ENCODE measurements at regions not wholly inside any gene's neighbourhood (a gene's known extent, or its start where the extent isn't known, plus 50 kb on each side); places are given as distances from the start of the nearest gene placed in this dataset.

DNA sequence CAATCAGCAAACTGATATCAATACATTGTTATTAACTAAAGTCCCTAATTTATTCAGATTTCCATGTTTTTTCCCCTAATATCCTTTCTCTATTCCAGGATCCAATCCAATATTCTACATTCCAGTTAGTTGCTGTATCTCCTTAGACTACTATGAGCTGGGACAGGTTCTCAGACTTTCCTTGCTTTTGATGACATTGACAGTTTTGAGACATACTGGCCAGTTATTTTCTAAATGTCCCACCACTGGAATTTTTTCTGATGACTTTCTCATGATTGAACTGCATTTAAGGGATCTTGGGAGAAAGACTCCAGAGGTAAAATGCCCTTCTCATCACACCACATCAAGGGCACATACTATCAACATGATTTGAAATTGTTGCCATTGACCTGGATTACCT is 177.1 kb upstream of the MAF start:
- H3K27ac Mint-ChIP-seq, result no peak overlapping the region
- ATAC-seq, result no peak

DNA sequence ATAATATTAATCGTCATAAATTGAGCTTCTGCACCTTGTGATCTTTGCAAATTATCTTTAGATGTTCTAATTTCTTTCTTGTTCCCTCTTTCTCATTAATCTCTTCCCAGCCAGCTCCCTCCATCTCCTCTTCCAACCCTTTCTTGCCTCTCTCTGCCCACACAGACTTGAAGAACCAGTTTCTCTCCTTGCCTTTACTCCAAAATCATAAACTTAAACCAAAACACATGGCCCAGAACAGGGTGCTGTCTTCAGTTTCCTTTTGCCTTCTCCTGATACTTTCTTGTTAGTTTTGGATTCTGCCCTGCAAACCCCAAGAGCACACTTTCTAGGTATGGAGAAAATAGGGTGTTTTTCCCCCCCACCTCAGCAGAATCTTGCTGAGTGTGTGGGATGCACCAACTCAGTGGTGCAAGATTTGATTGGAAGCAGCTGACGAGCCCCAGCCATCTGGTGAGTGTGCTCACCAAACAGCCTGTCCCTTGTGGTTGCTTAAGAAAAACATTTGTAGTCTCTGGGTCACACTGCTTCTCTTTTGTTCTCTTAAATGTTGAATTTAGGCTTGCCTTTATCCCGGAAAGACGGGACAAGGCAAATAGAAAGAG is 175.8 kb upstream of the MAF start:
- Mint-ChIP-seq H3K4me3 (no peak overlapping the region), H3K27ac (no peak overlapping the region), H3K9me3 (no peaks in the 10 kb centered on the region), H3K36me3 (no peaks in the 10 kb centered on the region), H3K4me1 (peaks cover 14% of the 10 kb centered on the region), H3K27me3 (ENCODE audit: low read depth) (no peaks in the 10 kb centered on the region)
- DNase-seq (ENCODE audit: low spot score), result no peak
- ATAC-seq, result peak; percentile 97
- ChIA-PET CTCF (no interaction called here), POLR2A (no interaction called here)
- TF ChIP-seq JAZF1 (CRISPR knock-in tag; IDR thresholded peaks at IDR 0.05), result no peak
- no peak for TF ChIP-seq GABPB1 (CRISPR knock-in tag; IDR thresholded peaks at IDR 0.05)
- no peak for TF ChIP-seq TCF7 (CRISPR knock-in tag; IDR thresholded peaks at IDR 0.05; ENCODE audit: low read depth)
- no peak for TF ChIP-seq IRF2 (CRISPR knock-in tag; IDR thresholded peaks at IDR 0.05; ENCODE audit: borderline replicate concordance, low read depth)
- TF ChIP-seq ZNF219 (CRISPR knock-in tag; IDR thresholded peaks at IDR 0.05; ENCODE audit: borderline replicate concordance), result no peak
- TF ChIP-seq FOXK1 (CRISPR knock-in tag; IDR thresholded peaks at IDR 0.05), result no peak
- TF ChIP-seq EMX1 (CRISPR knock-in tag; IDR thresholded peaks at IDR 0.05), result no peak
- TF ChIP-seq, protein P1, sequence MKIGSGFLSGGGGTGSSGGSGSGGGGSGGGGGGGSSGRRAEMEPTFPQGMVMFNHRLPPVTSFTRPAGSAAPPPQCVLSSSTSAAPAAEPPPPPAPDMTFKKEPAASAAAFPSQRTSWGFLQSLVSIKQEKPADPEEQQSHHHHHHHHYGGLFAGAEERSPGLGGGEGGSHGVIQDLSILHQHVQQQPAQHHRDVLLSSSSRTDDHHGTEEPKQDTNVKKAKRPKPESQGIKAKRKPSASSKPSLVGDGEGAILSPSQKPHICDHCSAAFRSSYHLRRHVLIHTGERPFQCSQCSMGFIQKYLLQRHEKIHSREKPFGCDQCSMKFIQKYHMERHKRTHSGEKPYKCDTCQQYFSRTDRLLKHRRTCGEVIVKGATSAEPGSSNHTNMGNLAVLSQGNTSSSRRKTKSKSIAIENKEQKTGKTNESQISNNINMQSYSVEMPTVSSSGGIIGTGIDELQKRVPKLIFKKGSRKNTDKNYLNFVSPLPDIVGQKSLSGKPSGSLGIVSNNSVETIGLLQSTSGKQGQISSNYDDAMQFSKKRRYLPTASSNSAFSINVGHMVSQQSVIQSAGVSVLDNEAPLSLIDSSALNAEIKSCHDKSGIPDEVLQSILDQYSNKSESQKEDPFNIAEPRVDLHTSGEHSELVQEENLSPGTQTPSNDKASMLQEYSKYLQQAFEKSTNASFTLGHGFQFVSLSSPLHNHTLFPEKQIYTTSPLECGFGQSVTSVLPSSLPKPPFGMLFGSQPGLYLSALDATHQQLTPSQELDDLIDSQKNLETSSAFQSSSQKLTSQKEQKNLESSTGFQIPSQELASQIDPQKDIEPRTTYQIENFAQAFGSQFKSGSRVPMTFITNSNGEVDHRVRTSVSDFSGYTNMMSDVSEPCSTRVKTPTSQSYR (CRISPR knock-in tag; IDR thresholded peaks at IDR 0.05), result no peak
- TF ChIP-seq, protein P2, sequence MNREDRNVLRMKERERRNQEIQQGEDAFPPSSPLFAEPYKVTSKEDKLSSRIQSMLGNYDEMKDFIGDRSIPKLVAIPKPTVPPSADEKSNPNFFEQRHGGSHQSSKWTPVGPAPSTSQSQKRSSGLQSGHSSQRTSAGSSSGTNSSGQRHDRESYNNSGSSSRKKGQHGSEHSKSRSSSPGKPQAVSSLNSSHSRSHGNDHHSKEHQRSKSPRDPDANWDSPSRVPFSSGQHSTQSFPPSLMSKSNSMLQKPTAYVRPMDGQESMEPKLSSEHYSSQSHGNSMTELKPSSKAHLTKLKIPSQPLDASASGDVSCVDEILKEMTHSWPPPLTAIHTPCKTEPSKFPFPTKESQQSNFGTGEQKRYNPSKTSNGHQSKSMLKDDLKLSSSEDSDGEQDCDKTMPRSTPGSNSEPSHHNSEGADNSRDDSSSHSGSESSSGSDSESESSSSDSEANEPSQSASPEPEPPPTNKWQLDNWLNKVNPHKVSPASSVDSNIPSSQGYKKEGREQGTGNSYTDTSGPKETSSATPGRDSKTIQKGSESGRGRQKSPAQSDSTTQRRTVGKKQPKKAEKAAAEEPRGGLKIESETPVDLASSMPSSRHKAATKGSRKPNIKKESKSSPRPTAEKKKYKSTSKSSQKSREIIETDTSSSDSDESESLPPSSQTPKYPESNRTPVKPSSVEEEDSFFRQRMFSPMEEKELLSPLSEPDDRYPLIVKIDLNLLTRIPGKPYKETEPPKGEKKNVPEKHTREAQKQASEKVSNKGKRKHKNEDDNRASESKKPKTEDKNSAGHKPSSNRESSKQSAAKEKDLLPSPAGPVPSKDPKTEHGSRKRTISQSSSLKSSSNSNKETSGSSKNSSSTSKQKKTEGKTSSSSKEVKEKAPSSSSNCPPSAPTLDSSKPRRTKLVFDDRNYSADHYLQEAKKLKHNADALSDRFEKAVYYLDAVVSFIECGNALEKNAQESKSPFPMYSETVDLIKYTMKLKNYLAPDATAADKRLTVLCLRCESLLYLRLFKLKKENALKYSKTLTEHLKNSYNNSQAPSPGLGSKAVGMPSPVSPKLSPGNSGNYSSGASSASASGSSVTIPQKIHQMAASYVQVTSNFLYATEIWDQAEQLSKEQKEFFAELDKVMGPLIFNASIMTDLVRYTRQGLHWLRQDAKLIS (CRISPR knock-in tag; IDR thresholded peaks at IDR 0.05; ENCODE audit: borderline replicate concordance), result no peak
- no peak for TF ChIP-seq MYBL2 (CRISPR knock-in tag; IDR thresholded peaks at IDR 0.05)

More for the DNA sequence above, 177.1 kb upstream of the MAF start:
- Mint-ChIP-seq H3K4me1 (peaks cover 14% of the 10 kb centered on the region), H3K36me3 (no peaks in the 10 kb centered on the region), H3K4me3 (no peak overlapping the region), H3K27me3 (ENCODE audit: low read depth) (no peaks in the 10 kb centered on the region), H3K9me3 (no peaks in the 10 kb centered on the region)
- ChIA-PET POLR2A (no interaction called here), CTCF (no interaction called here)
- TF ChIP-seq FOXJ3 (CRISPR knock-in tag; IDR thresholded peaks at IDR 0.05; ENCODE audit: borderline replicate concordance) (no peak), NFYB (CRISPR knock-in tag; conservative IDR thresholded peaks at IDR 0.05; ENCODE audit: low read depth) (no peak), PRRX2 (CRISPR knock-in tag; IDR thresholded peaks at IDR 0.05) (no peak), ZNF121 (CRISPR knock-in tag; IDR thresholded peaks at IDR 0.05) (no peak), TEAD4 (CRISPR knock-in tag; IDR thresholded peaks at IDR 0.05) (no peak), SOX15 (CRISPR knock-in tag; IDR thresholded peaks at IDR 0.05) (no peak), ZNF317 (CRISPR knock-in tag; IDR thresholded peaks at IDR 0.05; ENCODE audit: borderline replicate concordance, low read depth) (no peak), ZNF396 (CRISPR knock-in tag; IDR thresholded peaks at IDR 0.05; ENCODE audit: borderline replicate concordance) (no peak), TEAD1 (CRISPR knock-in tag; IDR thresholded peaks at IDR 0.05) (no peak)
- TF ChIP-seq, protein P3, sequence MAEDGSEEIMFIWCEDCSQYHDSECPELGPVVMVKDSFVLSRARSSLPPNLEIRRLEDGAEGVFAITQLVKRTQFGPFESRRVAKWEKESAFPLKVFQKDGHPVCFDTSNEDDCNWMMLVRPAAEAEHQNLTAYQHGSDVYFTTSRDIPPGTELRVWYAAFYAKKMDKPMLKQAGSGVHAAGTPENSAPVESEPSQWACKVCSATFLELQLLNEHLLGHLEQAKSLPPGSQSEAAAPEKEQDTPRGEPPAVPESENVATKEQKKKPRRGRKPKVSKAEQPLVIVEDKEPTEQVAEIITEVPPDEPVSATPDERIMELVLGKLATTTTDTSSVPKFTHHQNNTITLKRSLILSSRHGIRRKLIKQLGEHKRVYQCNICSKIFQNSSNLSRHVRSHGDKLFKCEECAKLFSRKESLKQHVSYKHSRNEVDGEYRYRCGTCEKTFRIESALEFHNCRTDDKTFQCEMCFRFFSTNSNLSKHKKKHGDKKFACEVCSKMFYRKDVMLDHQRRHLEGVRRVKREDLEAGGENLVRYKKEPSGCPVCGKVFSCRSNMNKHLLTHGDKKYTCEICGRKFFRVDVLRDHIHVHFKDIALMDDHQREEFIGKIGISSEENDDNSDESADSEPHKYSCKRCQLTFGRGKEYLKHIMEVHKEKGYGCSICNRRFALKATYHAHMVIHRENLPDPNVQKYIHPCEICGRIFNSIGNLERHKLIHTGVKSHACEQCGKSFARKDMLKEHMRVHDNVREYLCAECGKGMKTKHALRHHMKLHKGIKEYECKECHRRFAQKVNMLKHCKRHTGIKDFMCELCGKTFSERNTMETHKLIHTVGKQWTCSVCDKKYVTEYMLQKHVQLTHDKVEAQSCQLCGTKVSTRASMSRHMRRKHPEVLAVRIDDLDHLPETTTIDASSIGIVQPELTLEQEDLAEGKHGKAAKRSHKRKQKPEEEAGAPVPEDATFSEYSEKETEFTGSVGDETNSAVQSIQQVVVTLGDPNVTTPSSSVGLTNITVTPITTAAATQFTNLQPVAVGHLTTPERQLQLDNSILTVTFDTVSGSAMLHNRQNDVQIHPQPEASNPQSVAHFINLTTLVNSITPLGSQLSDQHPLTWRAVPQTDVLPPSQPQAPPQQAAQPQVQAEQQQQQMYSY (CRISPR knock-in tag; IDR thresholded peaks at IDR 0.05), result no peak
- TF ChIP-seq, protein P4, sequence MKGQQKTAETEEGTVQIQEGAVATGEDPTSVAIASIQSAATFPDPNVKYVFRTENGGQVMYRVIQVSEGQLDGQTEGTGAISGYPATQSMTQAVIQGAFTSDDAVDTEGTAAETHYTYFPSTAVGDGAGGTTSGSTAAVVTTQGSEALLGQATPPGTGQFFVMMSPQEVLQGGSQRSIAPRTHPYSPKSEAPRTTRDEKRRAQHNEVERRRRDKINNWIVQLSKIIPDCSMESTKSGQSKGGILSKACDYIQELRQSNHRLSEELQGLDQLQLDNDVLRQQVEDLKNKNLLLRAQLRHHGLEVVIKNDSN (CRISPR knock-in tag; IDR thresholded peaks at IDR 0.05), result no peak
- TF ChIP-seq, protein P5, sequence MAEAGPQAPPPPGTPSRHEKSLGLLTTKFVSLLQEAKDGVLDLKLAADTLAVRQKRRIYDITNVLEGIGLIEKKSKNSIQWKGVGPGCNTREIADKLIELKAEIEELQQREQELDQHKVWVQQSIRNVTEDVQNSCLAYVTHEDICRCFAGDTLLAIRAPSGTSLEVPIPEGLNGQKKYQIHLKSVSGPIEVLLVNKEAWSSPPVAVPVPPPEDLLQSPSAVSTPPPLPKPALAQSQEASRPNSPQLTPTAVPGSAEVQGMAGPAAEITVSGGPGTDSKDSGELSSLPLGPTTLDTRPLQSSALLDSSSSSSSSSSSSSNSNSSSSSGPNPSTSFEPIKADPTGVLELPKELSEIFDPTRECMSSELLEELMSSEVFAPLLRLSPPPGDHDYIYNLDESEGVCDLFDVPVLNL (CRISPR knock-in tag; IDR thresholded peaks at IDR 0.05; ENCODE audit: borderline replicate concordance, low read depth), result no peak
- TF ChIP-seq, protein P6, sequence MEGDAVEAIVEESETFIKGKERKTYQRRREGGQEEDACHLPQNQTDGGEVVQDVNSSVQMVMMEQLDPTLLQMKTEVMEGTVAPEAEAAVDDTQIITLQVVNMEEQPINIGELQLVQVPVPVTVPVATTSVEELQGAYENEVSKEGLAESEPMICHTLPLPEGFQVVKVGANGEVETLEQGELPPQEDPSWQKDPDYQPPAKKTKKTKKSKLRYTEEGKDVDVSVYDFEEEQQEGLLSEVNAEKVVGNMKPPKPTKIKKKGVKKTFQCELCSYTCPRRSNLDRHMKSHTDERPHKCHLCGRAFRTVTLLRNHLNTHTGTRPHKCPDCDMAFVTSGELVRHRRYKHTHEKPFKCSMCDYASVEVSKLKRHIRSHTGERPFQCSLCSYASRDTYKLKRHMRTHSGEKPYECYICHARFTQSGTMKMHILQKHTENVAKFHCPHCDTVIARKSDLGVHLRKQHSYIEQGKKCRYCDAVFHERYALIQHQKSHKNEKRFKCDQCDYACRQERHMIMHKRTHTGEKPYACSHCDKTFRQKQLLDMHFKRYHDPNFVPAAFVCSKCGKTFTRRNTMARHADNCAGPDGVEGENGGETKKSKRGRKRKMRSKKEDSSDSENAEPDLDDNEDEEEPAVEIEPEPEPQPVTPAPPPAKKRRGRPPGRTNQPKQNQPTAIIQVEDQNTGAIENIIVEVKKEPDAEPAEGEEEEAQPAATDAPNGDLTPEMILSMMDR (IDR thresholded peaks at IDR 0.05), result no peak
- DNase-seq (ENCODE audit: low spot score), result no peak

All from WTC11 (cell line).